ENCODE measurements at regions not wholly inside any gene's neighbourhood (a gene's known extent, or its start where the extent isn't known, plus 50 kb on each side); places are given as distances from the start of the nearest gene placed in this dataset.

DNA sequence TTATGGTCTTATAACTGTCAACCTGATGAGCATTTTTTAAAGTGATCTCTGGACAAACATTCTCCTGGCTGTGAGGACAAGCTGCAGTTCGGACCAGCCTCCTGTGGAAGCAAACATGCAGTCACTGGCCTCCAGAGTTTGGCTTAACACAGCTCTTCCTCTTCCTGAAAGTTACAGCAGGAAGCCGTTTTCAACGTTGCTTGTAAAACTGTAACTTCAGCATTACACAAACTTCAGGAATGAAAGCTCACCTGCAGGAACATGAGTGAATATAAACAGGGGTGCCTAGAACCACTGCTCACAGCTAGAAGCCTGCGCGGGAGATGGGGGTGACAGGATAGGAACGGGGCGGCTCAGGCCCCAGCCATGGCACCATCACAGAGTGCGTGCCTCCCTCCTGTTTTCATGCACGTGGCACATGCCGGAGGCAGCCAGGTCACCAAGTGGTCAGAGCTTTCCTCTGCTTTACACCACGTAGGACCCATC lies 292.9 kb upstream of the PITRM1 start:
- H3K4me3 ChIP-seq (ENCODE audit: low read length in 2 of 2) = no peak overlapping the region
- H3K36me3 ChIP-seq (ENCODE audit: control insufficient read depth in 2 of 2, insufficient read depth in 2 of 2, low read length in 2 of 2) = no peaks in the 10 kb centered on the region
- H3K9ac ChIP-seq (ENCODE audit: low read length in 2 of 2) = peak overlapping the region in 1 of 2 donors; percentile 3
- H3K27me3 ChIP-seq (ENCODE audit: control insufficient read depth in 1 of 2, insufficient read depth in 2 of 2, low read length in 2 of 2) = no peaks in the 10 kb centered on the region
- no peak overlapping the region for H3K27ac ChIP-seq (ENCODE audit: low read length)
- H3K9me3 ChIP-seq (ENCODE audit: control insufficient read depth in 2 of 2, low read length in 2 of 2) = no peaks in the 10 kb centered on the region
- peaks cover 22% of the 10 kb centered on the region for H3K4me1 ChIP-seq (ENCODE audit: control insufficient read depth, insufficient read depth, low read length)

- H3K4me1 ChIP-seq (ENCODE audit: control insufficient read depth, insufficient read depth, low read length) = peaks cover 22% of the 10 kb centered on the region
- no peaks in the 10 kb centered on the region for H3K36me3 ChIP-seq (ENCODE audit: control insufficient read depth in 2 of 2, insufficient read depth in 2 of 2, low read length in 2 of 2)
- peak overlapping the region in 1 of 2 donors; percentile 3 for H3K9ac ChIP-seq (ENCODE audit: low read length in 2 of 2)
- no peaks in the 10 kb centered on the region for H3K9me3 ChIP-seq (ENCODE audit: control insufficient read depth in 2 of 2, low read length in 2 of 2)
- H3K27me3 ChIP-seq (ENCODE audit: control insufficient read depth in 1 of 2, insufficient read depth in 2 of 2, low read length in 2 of 2) = no peaks in the 10 kb centered on the region
- no peak overlapping the region for H3K4me3 ChIP-seq (ENCODE audit: low read length in 2 of 2)
- no peak overlapping the region for H3K27ac ChIP-seq (ENCODE audit: low read length)
Observed at GRCh38 chr10:3464760-3465405, 292.3 kb upstream of the PITRM1 start.

DNA sequence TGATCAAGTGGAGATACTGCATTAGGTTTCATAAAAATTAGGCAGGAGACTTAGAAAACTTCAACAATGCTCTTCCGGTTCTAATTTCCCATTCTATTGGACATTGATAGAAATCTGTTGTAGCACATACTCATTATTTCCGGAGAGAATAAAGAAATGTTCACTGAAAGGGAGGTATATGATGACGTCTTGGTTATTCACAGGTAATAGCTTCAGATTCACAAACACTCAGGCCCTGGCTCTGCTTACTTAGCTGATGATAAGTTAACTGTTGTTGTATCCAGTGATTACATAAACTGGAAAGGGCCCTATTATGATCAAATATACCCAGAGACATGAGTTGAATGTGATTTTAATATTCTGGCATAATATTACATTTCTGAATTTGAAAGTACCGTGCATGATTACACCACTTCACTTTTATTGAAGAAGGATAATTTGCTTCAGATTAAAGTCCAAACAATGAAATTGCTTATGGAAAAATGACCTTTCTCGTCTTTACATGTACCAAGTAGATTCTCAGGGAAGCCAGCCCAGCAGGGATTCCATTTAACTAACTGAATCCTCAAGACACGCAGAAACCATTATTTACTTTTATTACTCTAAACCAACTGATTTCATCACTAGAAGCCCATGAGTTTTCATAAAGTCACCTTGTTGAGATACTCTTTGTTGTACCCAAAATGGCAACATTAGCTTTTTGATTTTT lies 288.0 kb upstream of the PITRM1 start:
- Histone ChIP-seq H3K9ac (ENCODE audit: low read length in 2 of 2) (no peak overlapping the region), H3K36me3 (ENCODE audit: control insufficient read depth in 2 of 2, insufficient read depth in 2 of 2, low read length in 2 of 2) (no peaks in the 10 kb centered on the region), H3K27ac (ENCODE audit: low read length) (no peak overlapping the region), H3K27me3 (ENCODE audit: control insufficient read depth in 1 of 2, insufficient read depth in 2 of 2, low read length in 2 of 2) (no peaks in the 10 kb centered on the region), H3K4me3 (ENCODE audit: low read length in 2 of 2) (no peak overlapping the region), H3K9me3 (ENCODE audit: control insufficient read depth in 2 of 2, low read length in 2 of 2) (no peaks in the 10 kb centered on the region), H3K4me1 (ENCODE audit: control insufficient read depth, insufficient read depth, low read length) (no peaks in the 10 kb centered on the region)

- H3K9ac ChIP-seq (ENCODE audit: low read length in 2 of 2) = no peak overlapping the region
- no peak overlapping the region for H3K27ac ChIP-seq (ENCODE audit: low read length)
- H3K9me3 ChIP-seq (ENCODE audit: control insufficient read depth in 2 of 2, low read length in 2 of 2) = no peaks in the 10 kb centered on the region
- H3K36me3 ChIP-seq (ENCODE audit: control insufficient read depth in 2 of 2, insufficient read depth in 2 of 2, low read length in 2 of 2) = no peaks in the 10 kb centered on the region
- H3K4me1 ChIP-seq (ENCODE audit: control insufficient read depth, insufficient read depth, low read length) = peaks cover 2% of the 10 kb centered on the region
- H3K27me3 ChIP-seq (ENCODE audit: control insufficient read depth in 1 of 2, insufficient read depth in 2 of 2, low read length in 2 of 2) = no peaks in the 10 kb centered on the region
- no peak overlapping the region for H3K4me3 ChIP-seq (ENCODE audit: low read length in 2 of 2)
Observed at GRCh38 chr10:3455385-3456334, 283.1 kb upstream of the PITRM1 start.

DNA sequence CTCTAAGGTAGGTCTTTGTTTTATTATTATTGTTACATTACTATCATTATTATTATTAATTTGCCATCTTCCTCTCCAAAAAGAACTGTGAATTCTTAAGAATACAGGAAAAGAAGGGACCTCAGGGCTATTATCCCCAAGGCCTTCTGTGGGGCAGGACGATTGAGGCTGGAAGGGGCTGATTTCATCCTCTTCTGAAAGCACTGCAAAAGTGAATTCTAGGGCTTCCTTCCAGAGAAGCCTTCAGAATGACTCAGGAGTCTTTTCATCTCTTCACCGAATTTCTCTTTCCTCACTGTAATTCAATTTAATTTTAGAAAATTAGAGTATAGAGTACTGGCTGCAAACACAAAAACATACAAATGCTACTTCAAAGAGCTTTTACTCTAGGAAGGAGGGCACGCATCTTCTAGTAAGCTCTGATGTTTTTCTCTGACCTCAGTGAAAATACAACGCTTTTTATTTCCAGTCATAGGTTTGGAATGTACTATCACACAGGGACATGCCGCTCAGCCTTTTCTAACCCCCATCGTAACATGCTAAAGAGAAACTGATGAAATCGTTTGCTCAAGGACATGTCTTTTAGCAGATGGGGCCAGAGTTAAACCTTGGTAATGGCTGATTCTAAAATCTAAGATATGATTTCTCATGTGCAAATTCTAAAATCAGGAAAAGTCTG lies 280.2 kb upstream of the PITRM1 start:
- no peaks in the 10 kb centered on the region for H3K27me3 ChIP-seq (ENCODE audit: control insufficient read depth in 1 of 2, insufficient read depth in 2 of 2, low read length in 2 of 2)
- no peak overlapping the region for H3K9ac ChIP-seq (ENCODE audit: low read length in 2 of 2)
- no peaks in the 10 kb centered on the region for H3K36me3 ChIP-seq (ENCODE audit: control insufficient read depth in 2 of 2, insufficient read depth in 2 of 2, low read length in 2 of 2)
- no peaks in the 10 kb centered on the region for H3K9me3 ChIP-seq (ENCODE audit: control insufficient read depth in 2 of 2, low read length in 2 of 2)
- no peak overlapping the region for H3K27ac ChIP-seq (ENCODE audit: low read length)
- peaks cover 2% of the 10 kb centered on the region for H3K4me1 ChIP-seq (ENCODE audit: control insufficient read depth, insufficient read depth, low read length)
- no peak overlapping the region for H3K4me3 ChIP-seq (ENCODE audit: low read length in 2 of 2)

- H3K4me3 ChIP-seq (ENCODE audit: low read length in 2 of 2) = peak overlapping the region; percentile 31 to 33
- peaks cover 2% of the 10 kb centered on the region for H3K4me1 ChIP-seq (ENCODE audit: control insufficient read depth, insufficient read depth, low read length)
- H3K36me3 ChIP-seq (ENCODE audit: control insufficient read depth in 2 of 2, insufficient read depth in 2 of 2, low read length in 2 of 2) = no peaks in the 10 kb centered on the region
- H3K9ac ChIP-seq (ENCODE audit: low read length in 2 of 2) = peak overlapping the region in 1 of 2 donors; percentile 6
- no peaks in the 10 kb centered on the region for H3K27me3 ChIP-seq (ENCODE audit: control insufficient read depth in 1 of 2, insufficient read depth in 2 of 2, low read length in 2 of 2)
- H3K27ac ChIP-seq (ENCODE audit: low read length) = no peak overlapping the region
- no peaks in the 10 kb centered on the region for H3K9me3 ChIP-seq (ENCODE audit: control insufficient read depth in 2 of 2, low read length in 2 of 2)
Observed at GRCh38 chr10:3452173-3452626, 279.6 kb upstream of the PITRM1 start.

GRCh38 chr10:3451516-3452172 lies 279.1 kb upstream of the PITRM1 start:
- Histone ChIP-seq H3K4me1 (ENCODE audit: control insufficient read depth, insufficient read depth, low read length) (peaks cover 2% of the 10 kb centered on the region), H3K9me3 (ENCODE audit: control insufficient read depth in 2 of 2, low read length in 2 of 2) (no peaks in the 10 kb centered on the region), H3K27me3 (ENCODE audit: control insufficient read depth in 1 of 2, insufficient read depth in 2 of 2, low read length in 2 of 2) (no peaks in the 10 kb centered on the region), H3K27ac (ENCODE audit: low read length) (no peak overlapping the region), H3K4me3 (ENCODE audit: low read length in 2 of 2) (peak overlapping the region in 1 of 2 donors; percentile 33), H3K36me3 (ENCODE audit: control insufficient read depth in 2 of 2, insufficient read depth in 2 of 2, low read length in 2 of 2) (no peaks in the 10 kb centered on the region), H3K9ac (ENCODE audit: low read length in 2 of 2) (peak overlapping the region in 1 of 2 donors; percentile 6)

GRCh38 chr10:3446221-3446620 lies 273.6 kb upstream of the PITRM1 start:
- no peak overlapping the region for H3K27ac ChIP-seq (ENCODE audit: low read length)
- H3K9ac ChIP-seq (ENCODE audit: low read length in 2 of 2) = no peak overlapping the region
- H3K36me3 ChIP-seq (ENCODE audit: control insufficient read depth in 2 of 2, insufficient read depth in 2 of 2, low read length in 2 of 2) = no peaks in the 10 kb centered on the region
- no peaks in the 10 kb centered on the region for H3K4me1 ChIP-seq (ENCODE audit: control insufficient read depth, insufficient read depth, low read length)
- no peaks in the 10 kb centered on the region for H3K9me3 ChIP-seq (ENCODE audit: control insufficient read depth in 2 of 2, low read length in 2 of 2)
- H3K27me3 ChIP-seq (ENCODE audit: control insufficient read depth in 1 of 2, insufficient read depth in 2 of 2, low read length in 2 of 2) = no peaks in the 10 kb centered on the region
- H3K4me3 ChIP-seq (ENCODE audit: low read length in 2 of 2) = no peak overlapping the region

- Histone ChIP-seq H3K27ac (ENCODE audit: low read length) (no peak overlapping the region), H3K36me3 (ENCODE audit: control insufficient read depth in 2 of 2, insufficient read depth in 2 of 2, low read length in 2 of 2) (no peaks in the 10 kb centered on the region), H3K9me3 (ENCODE audit: control insufficient read depth in 2 of 2, low read length in 2 of 2) (no peaks in the 10 kb centered on the region), H3K4me1 (ENCODE audit: control insufficient read depth, insufficient read depth, low read length) (no peaks in the 10 kb centered on the region), H3K27me3 (ENCODE audit: control insufficient read depth in 1 of 2, insufficient read depth in 2 of 2, low read length in 2 of 2) (no peaks in the 10 kb centered on the region), H3K9ac (ENCODE audit: low read length in 2 of 2) (no peak overlapping the region), H3K4me3 (ENCODE audit: low read length in 2 of 2) (no peak overlapping the region)
Observed at GRCh38 chr10:3445648-3446047, 273.1 kb upstream of the PITRM1 start.
